NCI-H2029 treated with DMSO at 0.1 percent for 48 hours (cell line): ENCODE measurements at regions not wholly inside any gene's neighbourhood (a gene's known extent, or its start where the extent isn't known, plus 50 kb on each side); places are given as distances from the start of the nearest gene placed in this dataset.
"Not testable (repeated sequence)": the region's sequence is repeated elsewhere in the genome, so short reads cannot be mapped to it uniquely, and the experiment has no call there.

Experiments used
- DNase-seq: peaks from one replicate; lab custom pipeline; 2025; lab: John Stamatoyannopoulos, UW

DNA sequence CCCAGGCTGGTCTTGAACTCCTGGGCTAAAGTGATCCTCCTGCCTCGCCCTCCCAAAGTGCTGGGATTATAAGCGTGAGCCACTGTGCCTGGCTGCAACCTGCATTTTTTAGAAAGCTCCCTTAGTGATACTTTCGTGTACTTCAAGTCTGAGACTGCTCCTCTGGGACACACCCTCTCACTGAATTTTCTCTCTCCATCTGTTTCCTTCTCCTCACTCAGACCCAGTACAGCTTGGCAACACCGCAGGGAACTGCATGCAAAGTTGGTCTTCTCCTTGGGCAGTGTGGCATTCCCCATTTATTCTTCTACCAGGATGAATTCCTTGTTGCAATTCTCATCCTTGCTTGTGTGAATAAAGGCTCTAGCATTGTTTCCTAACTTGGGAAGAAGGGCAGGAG, 175.9 kb downstream of the LPIN1 start:
- no peak for DNase-seq

DNA sequence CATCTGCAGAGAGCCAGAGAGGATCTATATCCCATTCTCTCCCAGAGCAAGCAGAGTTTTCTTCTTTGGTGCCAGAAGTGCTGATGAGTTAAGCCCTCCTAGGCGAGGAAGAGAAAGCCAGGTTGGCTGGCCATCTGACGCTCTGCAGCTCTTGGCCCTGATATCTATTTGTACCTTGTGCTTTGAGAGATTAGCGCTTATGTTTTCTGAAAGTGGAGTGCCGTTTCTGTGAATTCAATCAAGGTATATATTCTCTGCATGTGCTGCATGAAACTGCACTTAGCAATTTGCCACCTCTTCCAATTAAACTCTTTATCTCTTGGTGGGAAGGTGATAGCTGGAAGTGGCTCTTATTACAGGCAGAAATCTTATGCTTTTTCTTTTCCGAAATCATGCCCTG, 177.5 kb downstream of the LPIN1 start:
- no peak for DNase-seq

DNA sequence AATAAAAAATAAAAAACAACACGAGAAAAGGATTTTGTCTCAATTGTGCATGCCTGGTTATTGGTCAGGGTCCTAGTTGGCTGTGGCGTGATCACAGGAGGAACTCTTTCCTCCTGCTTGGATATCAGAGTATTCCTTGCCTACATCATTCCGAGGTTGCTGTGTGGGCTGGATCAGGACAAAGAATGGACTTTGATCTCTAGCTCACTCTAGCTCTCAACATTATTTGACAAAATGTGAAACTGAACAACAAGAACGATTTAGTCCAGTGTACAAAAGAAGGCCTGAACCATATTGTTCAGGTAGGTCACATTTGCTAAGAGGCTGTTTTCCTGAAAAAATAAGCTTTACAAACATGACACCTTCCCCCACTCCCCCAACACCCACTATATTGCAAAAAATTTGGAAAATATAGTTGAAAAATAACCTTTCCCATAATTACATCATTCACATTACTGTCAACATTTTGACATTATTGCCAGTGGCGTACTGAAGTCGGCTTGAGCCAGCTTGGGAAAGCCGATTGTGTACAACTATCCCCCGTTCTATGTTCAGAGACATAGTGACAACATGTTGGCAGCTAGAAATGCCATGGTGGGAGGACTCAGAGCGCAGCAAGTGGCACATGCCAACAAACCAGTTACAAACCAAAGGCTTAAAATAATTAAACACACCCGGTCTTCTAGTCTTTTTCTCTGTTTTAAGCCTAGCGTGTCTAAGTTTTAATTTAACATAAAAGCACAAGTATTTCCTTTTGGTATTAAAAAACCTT, 179.0 kb downstream of the LPIN1 start:
- no peak for DNase-seq

DNA sequence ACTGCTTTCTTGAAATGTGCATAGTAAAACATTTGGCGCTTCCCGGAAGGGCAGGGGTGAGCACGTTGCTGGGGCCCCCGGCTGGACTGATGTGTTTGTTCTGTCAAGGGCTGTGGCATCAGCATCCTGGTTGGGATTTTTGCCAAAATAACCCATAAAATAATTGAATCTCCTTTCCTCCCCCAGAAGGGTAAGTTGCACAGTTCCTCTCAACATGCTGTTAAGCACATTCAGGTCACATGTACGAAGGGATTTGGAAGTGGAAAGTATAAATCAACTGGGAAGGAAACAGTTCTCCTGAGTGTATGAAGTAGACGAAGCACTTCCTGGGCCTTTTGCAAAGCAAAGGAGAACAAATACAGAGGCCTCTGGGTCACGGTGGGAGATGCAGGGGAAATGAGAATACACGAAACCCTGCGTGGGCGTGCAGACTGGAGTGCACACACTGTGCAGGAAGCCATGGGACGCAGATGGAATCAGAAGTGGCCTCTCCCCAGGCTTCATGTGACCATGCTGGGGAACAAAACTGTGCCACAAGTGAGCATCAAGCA, 183.9 kb downstream of the LPIN1 start:
- DNase-seq: no peak

DNA sequence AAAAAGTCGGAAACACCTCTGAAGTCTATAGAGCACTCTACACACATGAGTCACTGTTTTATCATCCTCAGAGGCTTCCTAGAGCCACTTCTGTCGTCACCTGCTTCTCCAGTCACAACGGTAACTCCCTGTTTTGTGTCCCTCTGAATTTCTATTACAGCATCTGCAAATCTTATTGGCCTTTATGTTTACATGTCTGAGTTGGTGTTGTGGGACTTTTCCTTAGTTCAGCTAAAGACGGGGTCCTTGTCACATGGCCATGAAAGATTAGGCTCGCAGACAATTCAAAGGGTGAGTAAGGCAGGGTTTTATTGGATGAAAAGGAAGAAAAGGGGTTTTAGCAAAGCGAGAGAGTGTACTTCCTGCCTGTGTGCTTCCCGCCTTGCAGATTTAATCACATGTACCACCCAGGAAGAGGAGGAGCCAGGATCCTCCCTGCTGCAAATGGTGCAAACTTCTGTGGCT, 185.6 kb downstream of the LPIN1 start:
- no peak for DNase-seq

DNA sequence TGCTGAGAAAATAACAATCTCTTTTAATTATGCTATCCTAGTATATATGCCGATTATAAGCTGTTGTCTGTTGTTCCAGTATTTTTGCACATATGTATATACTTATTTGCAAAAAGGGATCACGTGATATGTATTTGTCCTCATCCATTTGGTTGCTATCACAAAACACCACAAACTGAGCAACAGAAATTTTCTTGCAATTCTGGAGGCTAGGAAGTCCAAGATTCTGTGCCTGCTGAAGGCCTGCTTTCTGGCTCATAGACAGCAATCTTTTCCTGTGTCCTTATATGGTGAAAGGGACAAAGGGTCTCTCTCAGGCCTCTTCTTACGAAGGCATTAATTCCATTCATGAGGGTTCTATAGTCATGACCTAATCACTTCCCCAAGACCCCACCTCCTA, 186.5 kb downstream of the LPIN1 start:
- DNase-seq: no peak

DNA sequence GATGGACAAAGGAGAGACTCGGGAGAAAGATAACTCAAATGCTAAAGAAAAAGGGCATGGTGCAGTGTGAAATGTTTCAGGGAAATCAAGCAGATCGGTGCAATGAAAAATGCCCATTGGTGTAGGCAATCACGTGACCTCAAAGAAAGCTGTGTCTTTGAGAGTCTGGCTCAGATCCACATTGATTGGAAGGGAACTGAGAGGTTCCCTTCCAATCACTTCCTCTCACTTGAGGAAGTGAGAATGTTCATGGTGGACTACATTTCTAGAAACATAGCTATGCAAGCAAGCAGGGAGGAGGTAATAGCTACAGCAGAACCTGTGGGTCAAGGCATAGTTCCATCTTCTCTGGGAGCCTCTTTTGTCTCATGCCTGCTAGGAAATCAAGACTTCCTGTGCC, 187.4 kb downstream of the LPIN1 start:
- no peak for DNase-seq

DNA sequence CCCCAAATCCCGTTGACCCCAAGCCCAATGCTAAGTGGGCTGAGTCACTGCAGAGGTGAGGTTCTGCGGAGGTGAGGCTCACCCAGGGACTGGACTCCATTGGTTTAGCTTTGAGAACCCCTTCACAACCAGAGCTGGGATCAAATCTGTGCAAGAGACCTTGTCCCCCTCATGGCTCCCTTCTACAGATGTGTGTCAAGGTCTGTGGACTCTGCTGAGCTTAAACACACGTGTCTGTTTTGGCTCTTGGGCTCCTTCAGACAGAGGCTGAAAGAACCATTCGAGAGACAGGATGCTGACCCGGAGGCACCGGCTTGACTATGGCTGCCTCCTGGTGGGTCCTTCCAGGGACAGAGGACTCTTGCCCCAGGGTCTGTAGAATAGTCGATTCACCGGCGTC, 190.3 kb downstream of the LPIN1 start:
- DNase-seq: no peak

DNA sequence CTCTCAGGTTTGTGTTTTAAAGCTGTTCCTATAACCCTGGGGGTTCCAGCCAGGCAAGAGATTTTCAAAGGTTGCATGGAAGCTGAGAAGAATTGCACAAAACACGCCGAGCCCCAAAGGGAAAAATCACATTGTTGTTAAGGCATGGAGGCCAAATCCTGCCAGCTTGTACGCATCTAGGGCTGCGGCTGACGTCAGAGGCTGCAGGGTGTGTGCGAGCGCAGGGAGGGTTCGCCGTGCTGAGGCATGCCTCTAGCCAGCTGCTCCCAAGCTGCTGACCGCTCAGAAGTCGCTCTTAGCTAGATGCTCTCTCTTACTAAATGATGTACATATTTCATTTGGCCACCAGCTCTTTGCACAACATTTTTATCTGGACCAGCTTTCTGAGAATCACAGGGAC, 191.8 kb downstream of the LPIN1 start:
- DNase-seq: no peak

DNA sequence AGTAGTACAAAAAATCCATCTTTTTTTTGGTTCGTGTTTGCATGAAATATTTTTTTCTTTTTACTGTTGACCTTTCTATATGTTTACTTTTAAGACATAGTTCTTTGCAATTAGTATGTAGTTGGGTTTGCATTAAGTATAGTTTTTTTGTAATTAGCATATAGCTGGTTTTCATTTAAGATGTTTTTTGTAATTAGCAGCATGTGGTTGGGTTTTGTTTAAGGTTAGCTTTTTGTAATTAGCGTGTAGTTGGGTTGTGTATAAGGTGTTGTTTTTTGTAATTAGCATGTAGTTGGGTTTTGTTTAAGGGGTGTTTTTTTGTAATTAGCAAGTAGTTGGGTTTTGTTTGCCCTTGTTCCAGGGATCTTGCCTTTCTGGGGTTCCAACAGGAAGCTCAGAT, 193.1 kb downstream of the LPIN1 start:
- no peak for DNase-seq

DNA sequence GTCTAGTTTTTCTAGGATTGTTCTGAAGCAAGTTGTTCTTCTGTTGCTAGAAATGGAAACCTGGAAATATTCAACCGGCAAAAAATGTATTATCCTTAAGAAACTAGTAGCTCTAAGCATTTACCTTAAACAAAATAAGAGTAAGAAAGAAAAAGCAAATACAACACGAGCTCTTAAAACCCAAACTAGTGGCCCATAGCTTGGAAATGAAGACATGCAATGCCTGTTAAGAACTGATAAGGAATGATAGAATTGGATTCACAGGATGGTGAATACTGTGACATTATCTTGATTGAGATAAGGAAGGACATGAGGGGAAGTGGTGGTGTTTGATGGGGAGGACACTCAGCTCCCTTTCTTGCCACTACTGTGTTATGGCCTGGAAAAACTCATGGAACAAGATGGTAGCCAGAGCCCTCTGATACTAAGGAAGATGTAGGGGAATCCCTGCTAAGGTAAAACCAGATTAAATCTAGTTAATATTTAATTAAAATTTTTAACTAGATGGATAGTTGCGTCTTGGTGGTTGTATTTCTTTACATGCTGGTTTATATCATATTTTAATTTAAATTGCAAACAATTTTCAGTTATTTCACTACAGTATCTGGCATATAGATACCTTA, 193.8 kb downstream of the LPIN1 start:
- DNase-seq: no peak

DNA sequence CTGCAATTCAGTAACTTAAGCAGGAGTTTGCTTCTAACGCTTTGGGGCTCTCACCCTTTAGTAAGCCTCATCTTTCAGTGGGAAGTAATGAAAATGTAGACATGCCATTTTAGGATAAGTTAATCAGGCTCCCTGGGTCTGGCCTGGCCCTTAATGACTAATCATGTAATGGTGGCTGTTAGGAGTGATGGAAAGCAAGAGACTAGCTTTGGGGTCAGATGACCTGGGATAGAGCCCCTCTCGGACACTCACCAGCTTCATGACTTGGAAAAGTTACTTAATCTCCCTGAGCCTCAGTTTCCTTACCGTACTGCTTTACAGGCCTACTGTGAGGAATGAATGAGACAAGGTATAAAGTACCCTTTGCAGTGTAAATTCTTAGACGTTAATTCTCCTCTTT, 194.4 kb downstream of the LPIN1 start:
- DNase-seq: no peak

DNA sequence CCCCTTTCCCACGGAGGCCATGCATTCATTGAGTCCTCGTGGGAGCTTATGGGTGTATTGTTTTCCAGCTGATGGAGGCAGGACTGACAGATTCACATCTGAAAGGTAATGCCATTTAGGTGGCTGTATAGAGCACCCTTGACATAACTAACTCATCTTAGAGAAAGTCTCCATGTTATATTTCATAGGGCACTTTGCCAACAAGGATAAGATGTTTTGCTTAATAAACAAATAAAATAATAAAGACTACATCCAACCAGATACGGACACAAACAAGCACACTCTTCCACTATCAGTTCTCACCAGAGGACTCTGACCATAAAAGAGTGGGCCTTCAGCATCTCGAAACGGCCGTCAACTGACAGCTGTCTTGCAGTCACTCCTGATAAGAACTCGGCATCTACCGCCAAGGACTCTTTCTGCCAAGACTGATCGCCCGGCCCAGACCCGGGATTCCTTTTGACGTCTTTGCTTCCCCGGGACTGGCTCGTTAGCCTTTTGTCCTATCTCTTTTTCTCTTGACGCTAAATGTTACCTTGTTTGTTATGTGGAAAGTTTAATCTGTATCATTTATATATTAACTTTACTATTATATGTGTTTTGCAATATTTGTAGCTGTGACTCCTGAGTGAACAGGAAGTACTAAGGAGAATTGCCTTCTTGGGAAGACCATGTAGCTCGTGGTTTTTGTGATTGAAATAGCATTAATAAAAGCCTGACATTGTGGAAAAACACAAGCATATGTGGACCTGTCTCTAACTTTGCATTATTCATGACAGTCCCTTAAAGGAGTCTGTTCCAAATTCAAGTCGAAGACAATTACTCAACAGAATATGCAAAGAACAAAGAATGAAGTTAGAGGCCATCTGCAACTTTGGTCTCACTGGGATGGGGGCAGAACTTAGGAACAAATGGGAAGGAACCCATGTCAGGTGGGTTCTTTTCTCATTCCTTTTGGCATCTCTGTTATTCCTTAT, 195.1 kb downstream of the LPIN1 start:
- DNase-seq: no peak

DNA sequence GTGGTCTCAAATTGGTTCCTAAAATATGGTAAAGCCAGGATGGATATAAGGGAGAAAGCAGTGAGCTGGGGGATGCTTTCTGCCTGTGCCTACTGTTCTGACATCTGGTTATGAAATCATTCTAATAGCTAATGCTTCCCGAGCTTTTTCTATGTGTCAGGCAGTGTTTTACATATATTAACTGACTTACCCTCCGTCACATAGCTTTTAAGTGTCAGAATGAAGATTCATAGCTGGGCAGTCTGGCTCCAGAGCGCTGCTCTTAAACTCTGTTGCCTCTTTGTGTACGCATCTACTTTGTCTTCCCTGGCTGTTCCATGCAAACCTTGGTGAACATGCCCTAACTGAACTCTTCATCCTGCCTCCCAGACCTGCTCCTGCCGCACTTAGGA, 195.7 kb downstream of the LPIN1 start:
- DNase-seq: no peak

DNA sequence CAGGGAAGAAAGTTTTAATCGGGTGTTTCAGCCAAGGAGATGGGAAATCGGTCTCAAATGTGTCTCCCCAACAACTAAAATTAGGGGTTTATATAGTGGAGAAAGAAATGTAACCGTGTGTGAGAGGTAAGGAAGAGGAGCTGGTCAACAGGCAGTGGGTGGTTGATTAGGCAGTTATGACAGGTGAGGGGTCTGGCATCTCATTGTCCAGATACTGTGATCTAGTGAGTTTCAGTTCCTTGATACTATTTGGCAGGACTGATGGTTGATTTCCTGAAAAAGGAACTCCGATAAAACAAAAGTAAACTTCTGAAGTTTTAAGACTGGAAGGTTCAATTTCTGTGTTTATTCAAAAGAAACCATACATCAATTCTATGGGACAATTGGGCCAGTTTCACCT, 197.9 kb downstream of the LPIN1 start:
- DNase-seq: no peak

DNA sequence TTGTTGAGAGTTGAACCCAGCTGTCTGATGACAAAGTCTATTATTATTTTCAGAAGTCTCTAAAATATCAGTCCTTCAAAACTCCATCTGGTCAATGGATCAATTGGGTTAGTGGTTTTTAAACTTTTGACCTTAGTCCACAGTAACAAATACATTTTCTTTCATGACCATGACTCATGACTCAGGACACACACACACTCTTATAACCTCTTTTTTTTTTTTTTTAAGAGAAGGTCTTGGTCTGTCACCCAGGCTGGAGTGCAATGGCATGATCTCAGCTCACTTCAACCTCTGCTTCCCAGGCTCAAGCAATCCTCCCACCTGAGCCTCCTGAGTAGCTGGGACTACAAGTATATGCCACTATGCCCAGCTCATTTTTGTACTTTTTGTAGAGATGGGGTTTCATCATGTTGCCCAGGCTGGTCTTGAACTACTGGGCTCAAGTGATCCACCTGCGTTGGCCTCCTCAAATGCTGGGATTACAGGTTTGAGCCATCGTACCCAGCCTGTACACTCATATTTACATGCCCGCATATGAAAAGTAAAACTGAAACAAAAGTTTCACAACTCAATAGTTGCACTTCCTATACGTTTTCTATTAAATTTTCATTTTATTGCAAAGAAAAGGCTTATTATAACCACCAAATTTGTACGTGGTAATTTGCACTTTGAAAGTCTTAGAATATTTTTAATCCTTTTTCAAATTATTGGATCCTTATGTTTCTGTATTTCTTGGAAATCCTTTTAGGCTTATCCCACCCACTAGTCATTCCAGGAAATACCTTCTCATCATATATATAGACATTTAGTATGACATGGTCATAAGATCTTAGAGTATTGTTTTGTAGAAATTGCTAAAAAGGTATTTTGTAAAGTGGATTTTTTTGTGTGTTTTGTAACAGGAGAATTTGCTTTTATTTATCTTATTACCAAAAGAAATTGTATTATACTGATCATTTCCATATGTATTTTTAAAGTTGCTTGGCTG, 199.0 kb downstream of the LPIN1 start:
- DNase-seq: no peak

DNA sequence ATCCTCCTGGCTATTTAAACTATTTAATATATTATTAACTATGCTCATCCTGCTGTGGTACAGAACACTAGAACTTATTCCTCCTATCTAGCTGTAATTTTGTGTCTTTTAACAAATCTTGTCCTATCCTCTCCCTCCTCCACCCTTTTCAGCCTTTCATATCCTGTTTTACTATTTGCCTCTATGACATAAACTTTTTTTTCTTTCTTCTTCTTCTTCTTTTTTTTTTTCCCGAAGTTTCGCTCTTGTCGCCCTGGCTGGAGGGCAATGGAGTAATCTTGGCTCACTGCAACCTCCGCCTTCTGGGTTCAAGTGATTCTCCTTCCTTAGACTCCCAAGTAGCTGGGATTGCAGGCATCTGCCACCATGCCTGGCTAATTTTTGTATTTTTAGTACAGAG, 201.5 kb downstream of the LPIN1 start:
- no peak for DNase-seq

DNA sequence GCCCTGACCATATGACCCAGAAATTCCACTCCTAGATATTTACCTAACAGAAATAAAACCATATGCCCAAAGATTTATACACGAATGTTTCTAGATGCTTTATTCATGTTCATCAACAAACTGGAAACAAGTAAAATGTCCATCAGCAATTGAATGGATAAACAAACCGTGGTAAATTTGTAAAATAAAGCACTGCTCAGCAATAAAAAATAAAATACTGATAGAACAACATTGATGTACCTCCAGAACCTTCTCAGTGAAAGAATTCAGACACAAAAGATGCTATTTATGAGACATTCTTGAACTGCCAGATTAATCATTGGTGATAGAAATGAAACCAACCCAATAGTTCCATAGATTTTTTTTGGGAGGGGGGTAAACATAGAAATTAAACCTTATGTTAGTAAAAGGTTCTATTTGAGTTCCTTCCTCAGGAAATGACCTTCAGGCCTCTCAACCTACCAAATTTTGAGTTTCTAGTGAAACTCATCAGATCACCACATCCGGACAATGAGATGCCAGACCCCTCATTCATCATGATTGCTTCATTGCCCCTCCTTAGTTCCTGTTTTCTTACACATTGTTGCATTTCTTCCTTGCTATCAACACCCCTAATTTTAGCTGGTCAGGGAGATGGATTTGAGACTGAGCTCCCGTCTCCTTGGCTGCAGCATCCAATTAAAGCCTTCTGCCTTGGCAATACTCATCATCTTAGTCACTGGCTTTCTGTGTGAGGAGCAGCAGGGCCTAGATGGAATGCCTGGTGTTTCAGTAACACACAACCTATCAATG, 203.5 kb downstream of the LPIN1 start:
- no peak for DNase-seq

DNA sequence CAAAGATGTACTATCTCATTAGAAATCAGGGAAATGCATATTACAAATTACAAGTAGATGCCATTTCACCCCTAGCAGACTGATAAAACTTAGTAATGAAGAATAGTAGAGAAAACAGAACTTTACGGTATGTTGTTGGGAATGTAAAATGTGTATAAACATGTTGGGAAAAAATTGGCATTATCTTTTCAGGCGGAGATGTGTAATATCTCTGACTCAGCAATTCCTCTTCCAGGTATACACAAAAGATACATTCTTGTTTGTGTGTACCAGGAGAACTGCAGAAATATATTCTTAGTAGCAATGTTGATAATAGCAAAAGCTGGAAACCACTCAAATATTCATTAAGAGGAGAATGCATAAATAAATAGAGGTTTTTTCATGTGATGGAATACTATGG, 204.5 kb downstream of the LPIN1 start:
- DNase-seq: no peak

DNA sequence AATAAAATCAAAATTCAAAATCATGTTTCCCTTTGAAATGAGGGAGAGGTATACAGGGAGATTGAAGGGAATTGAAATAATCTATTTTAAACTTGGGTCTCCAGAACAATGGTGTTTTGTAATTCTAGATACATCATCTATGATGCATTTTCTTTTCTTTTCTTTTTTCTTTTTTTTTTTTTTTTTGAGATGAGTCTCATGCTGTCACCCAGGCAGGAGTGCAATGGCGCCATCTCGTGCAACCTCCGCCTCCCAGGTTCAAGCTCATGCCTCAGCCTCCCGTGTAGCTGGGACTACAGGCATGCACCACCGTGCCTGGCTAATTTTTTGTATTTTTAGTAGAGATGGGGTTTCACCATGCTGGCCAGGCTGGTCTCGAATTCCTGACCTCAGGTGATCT, 205.1 kb downstream of the LPIN1 start:
- DNase-seq: not testable (repeated sequence)
